ENCODE measurements at regions not wholly inside any gene's neighbourhood (a gene's known extent, or its start where the extent isn't known, plus 50 kb on each side); places are given as distances from the start of the nearest gene placed in this dataset.

- TF ChIP-seq, protein P1, sequence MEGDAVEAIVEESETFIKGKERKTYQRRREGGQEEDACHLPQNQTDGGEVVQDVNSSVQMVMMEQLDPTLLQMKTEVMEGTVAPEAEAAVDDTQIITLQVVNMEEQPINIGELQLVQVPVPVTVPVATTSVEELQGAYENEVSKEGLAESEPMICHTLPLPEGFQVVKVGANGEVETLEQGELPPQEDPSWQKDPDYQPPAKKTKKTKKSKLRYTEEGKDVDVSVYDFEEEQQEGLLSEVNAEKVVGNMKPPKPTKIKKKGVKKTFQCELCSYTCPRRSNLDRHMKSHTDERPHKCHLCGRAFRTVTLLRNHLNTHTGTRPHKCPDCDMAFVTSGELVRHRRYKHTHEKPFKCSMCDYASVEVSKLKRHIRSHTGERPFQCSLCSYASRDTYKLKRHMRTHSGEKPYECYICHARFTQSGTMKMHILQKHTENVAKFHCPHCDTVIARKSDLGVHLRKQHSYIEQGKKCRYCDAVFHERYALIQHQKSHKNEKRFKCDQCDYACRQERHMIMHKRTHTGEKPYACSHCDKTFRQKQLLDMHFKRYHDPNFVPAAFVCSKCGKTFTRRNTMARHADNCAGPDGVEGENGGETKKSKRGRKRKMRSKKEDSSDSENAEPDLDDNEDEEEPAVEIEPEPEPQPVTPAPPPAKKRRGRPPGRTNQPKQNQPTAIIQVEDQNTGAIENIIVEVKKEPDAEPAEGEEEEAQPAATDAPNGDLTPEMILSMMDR (IDR thresholded peaks at IDR 0.05) = no peak
- no peak for TF ChIP-seq POLR2A (IDR thresholded peaks at IDR 0.05)
Measured at GRCh38 chr9:135346438-135347050, 133.0 kb upstream of the PPP1R26 start.
